HCT116 (cell line): ENCODE measurements at regions not wholly inside any gene's neighbourhood (a gene's known extent, or its start where the extent isn't known, plus 50 kb on each side); places are given as distances from the start of the nearest gene placed in this dataset.

Source experiments
- FOSL1 ChIP-seq: IDR thresholded peaks from 2 replicates; pipeline ENCODE4 v1.6.1; 2012; ENCODE audit warnings: low read depth
- TF ChIP-seq, protein P1 (sequence below): IDR thresholded peaks from 2 replicates; pipeline ENCODE4 v1.6.1; 2012

DNA sequence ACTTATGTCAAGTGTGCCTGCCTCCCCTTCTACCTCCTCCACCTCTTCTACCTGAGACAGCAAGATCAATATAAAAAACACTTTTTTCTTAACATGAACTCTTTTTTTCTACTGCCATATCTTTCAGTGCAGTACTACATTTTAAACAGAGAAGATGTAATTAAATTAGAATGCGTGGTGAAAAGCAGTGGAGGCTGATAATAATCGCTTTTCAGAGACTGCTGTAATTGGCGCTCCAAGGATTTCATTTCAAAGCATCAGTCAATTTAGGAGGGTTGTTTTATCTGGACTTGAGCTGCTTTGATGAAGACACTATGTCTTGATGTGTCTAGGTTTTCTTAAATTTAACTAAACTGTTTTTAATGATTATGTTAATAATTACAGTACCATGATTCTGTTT, 85.3 kb upstream of the CRBN start:
- TF ChIP-seq, protein P1, sequence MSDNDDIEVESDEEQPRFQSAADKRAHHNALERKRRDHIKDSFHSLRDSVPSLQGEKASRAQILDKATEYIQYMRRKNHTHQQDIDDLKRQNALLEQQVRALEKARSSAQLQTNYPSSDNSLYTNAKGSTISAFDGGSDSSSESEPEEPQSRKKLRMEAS = no peak
- TF ChIP-seq FOSL1 = no peak
